HepG2 (cell line): ENCODE measurements at regions not wholly inside any gene's neighbourhood (a gene's known extent, or its start where the extent isn't known, plus 50 kb on each side); places are given as distances from the start of the nearest gene placed in this dataset.

Experiments used
- ATAC-seq: fragments of 200-7000 bp; cut with Tn5 transposase; 3 replicates; pipeline ENCODE4 v1.9.1; 2020; ENCODE audit warnings: mild to moderate bottlenecking, moderate library complexity
- BruUV-seq: library from RNA; stranded (reverse); fragments of 400-500 nt; replicated peaks from 2 replicates; lab custom pipeline; 2021; lab: Mats Ljungman, UMichigan
- CTCF ChIA-PET: fragments of 300-600 bp; formaldehyde crosslinking; extraction: SDS; loops from one replicate; lab custom pipeline; 2021; ENCODE audit warnings: low total read pairs, inconsistent platforms, low intra/inter-chr PET ratio; lab: Yijun Ruan, JAX
- POLR2A ChIA-PET: fragments of 350-600 bp; sonication (Branson Sonifier 250); formaldehyde crosslinking; loops from one replicate; lab custom pipeline; 2020; ENCODE audit warnings: antibody characterized with exemption, inconsistent platforms; lab: Yijun Ruan, JAX
- DNase-seq: peaks from one replicate; pipeline ENCODE4 v3.0.0-alpha.2; 2015; ENCODE audit warnings: low spot score
- FAIRE-seq: peaks from 3 replicates; lab custom pipeline; 2011; peaks lifted over from hg19 to GRCh38; lab: Jason Lieb, UNC
- H2AFZ ChIP-seq: one replicate; pipeline ENCODE4 v1.6.1; 2011; ENCODE audit warnings: low read length, inconsistent platforms
- H3K27ac ChIP-seq: fragments of 300-600 bp; 3 replicates; pipeline ENCODE4 v1.8.0; 2011; ENCODE audit warnings: mixed run types, mild to moderate bottlenecking, mixed read lengths, low read length, inconsistent platforms; ENCODE audit not compliant: insufficient read depth; ENCODE audit errors: extremely low read length
- H3K27me3 ChIP-seq, 2 experiments: fragments of 200-600 bp in 1 of 2; 2 replicates in 1 of 2; 3 replicates in 1 of 2; pipeline versions ENCODE4 v1.6.0 to v1.8.0; 2011; ENCODE audit warnings: low read length in 2 of 2, mild to moderate bottlenecking in 2 of 2, moderate library complexity in 2 of 2, inconsistent platforms in 1 of 2; ENCODE audit not compliant: insufficient read depth in 2 of 2, control insufficient read depth in 1 of 2
- H3K36me3 ChIP-seq, 2 experiments: fragments of 200-600 bp in 1 of 2; replicated peaks in 1 of 2; 2 replicates in 1 of 2; 3 replicates in 1 of 2; pipeline versions ENCODE4 v1.5.1 to v1.8.0; 2011; ENCODE audit warnings: low read length in 2 of 2, inconsistent platforms in 1 of 2; ENCODE audit not compliant: insufficient read depth in 2 of 2, control insufficient read depth in 1 of 2
- H3K4me1 ChIP-seq: 2 replicates; pipeline ENCODE4 v1.5.1; 2012; ENCODE audit warnings: low read length, inconsistent platforms; ENCODE audit not compliant: insufficient read depth
- H3K4me2 ChIP-seq: 2 replicates; pipeline ENCODE4 v1.6.0; 2011; ENCODE audit warnings: low read depth, low read length, inconsistent platforms
- H3K4me3 ChIP-seq, 3 experiments: fragments of 200-600 bp in 1 of 3; sonication (generic), shearing (Covaris generic) in 1 of 3; replicated peaks in 1 of 3; 2 replicates each; pipeline ENCODE4 v1.5.1; 2011 to 2016; ENCODE audit warnings: low read length in 3 of 3, inconsistent platforms in 2 of 3, low read depth in 2 of 3, mild to moderate bottlenecking in 2 of 3, control low read depth in 1 of 3, mixed read lengths in 1 of 3; ENCODE audit not compliant: insufficient read depth in 1 of 3
- H3K79me2 ChIP-seq: one replicate; pipeline ENCODE4 v1.6.1; 2011; ENCODE audit warnings: low read length, inconsistent platforms; ENCODE audit not compliant: insufficient read depth
- H3K9ac ChIP-seq: 2 replicates; pipeline ENCODE4 v1.6.0; 2011; ENCODE audit warnings: mild to moderate bottlenecking, low read depth, low read length, inconsistent platforms; ENCODE audit not compliant: insufficient read depth
- H3K9me3 ChIP-seq: 2 replicates; pipeline ENCODE4 v1.5.1; 2012; ENCODE audit warnings: mild to moderate bottlenecking, low read length
- H4K20me1 ChIP-seq: 2 replicates; pipeline ENCODE4 v1.6.0; 2011; ENCODE audit warnings: inconsistent platforms, mild to moderate bottlenecking, low read length, moderate library complexity; ENCODE audit not compliant: insufficient read depth
- ELF3 ChIP-seq: IDR thresholded peaks from 2 replicates; pipeline ENCODE4 v1.6.1; 2016; ENCODE audit warnings: missing genetic modification reagents, missing compliant biosample characterization
- FOXA1 ChIP-seq, 2 experiments: fragments of 450-650 bp in 1 of 2; sonication (generic) in 1 of 2; formaldehyde crosslinking in 1 of 2; IDR thresholded peaks; 2 replicates each; pipeline versions ENCODE4 v1.4.0 to v1.6.1; 2016 to 2020; ENCODE audit warnings: missing genetic modification reagents in 1 of 2
- HOXA7 ChIP-seq: sonication (generic); formaldehyde crosslinking; IDR thresholded peaks from 2 replicates; pipeline ENCODE4 v1.8.1; 2022; ENCODE audit warnings: mild to moderate bottlenecking, missing genetic modification reagents, moderate library complexity
- KLF12 ChIP-seq: sonication (generic); formaldehyde crosslinking; IDR thresholded peaks from 2 replicates; pipeline ENCODE4 v1.4.0; 2020; ENCODE audit warnings: missing genetic modification reagents, borderline replicate concordance
- MAFK ChIP-seq, 2 experiments: IDR thresholded peaks in 1 of 2; conservative IDR thresholded peaks in 1 of 2; 2 replicates each; pipeline ENCODE4 v1.6.1; 2011; ENCODE audit warnings: improper control_type of control experiment in 2 of 2, low read length in 2 of 2
- MZF1 ChIP-seq: sonication (generic); formaldehyde crosslinking; IDR thresholded peaks from 2 replicates; pipeline ENCODE4 v1.8.1; 2023; ENCODE audit warnings: mild to moderate bottlenecking, missing genetic modification reagents, borderline replicate concordance
- SRSF4 ChIP-seq: fragments of 200-400 bp; formaldehyde crosslinking; IDR thresholded peaks from one replicate; pipeline ENCODE4 v1.6.1; 2018; ENCODE audit warnings: mild to moderate bottlenecking, low read depth, low read length, moderate library complexity; ENCODE audit not compliant: poor library complexity, severe bottlenecking
- TAF15 ChIP-seq: fragments of 200-400 bp; formaldehyde crosslinking; IDR thresholded peaks from one replicate; pipeline ENCODE4 v1.6.1; 2018; ENCODE audit warnings: mild to moderate bottlenecking, low read depth, low read length; ENCODE audit not compliant: poor library complexity, severe bottlenecking
- ZNF230 ChIP-seq: sonication (generic); formaldehyde crosslinking; IDR thresholded peaks from 2 replicates; pipeline ENCODE4 v1.4.0; 2020; ENCODE audit warnings: mild to moderate bottlenecking, missing genetic modification reagents
- ZNF24 ChIP-seq: fragments of 450-650 bp; IDR thresholded peaks from 2 replicates; pipeline ENCODE4 v1.6.1; 2017; ENCODE audit warnings: antibody characterized with exemption, mild to moderate bottlenecking
- ZNF343 ChIP-seq: sonication (generic); formaldehyde crosslinking; IDR thresholded peaks from 2 replicates; pipeline ENCODE4 v1.4.0; 2020; ENCODE audit warnings: mild to moderate bottlenecking, missing genetic modification reagents
- ZNF367 ChIP-seq: sonication (generic); formaldehyde crosslinking; IDR thresholded peaks from 2 replicates; pipeline ENCODE4 v1.4.0; 2020; ENCODE audit warnings: missing genetic modification reagents, borderline replicate concordance
- WGBS: methylation state at CpG from one replicate; pipeline ENCODE4 v1.1.6; 2017; ENCODE audit warnings: low lambda C conversion rate; 5-methylcytosine and 5-hydroxymethylcytosine counted together
- in situ Hi-C: cut with HindIII; loops from 2 replicates; pipeline ENCODE4 v1.10.0; 2017; ENCODE audit warnings: low pct_unique_long_range_greater_than_20kb; ENCODE audit not compliant: extremely low pct_ligation_motif_present
- intact Hi-C: fragments of 100-400 bp; cut with micrococcal nuclease; formaldehyde crosslinking; loops from one replicate; pipeline ENCODE4 v1.10.0; 2022; ENCODE audit not compliant: unreplicated experiment
- TF ChIP-seq, protein P1 (sequence below): sonication (generic); formaldehyde crosslinking; IDR thresholded peaks from 2 replicates; pipeline ENCODE4 v1.8.0; 2023; ENCODE audit warnings: mild to moderate bottlenecking, missing genetic modification reagents
- TF ChIP-seq, protein P2 (sequence below): IDR thresholded peaks from 2 replicates; pipeline ENCODE4 v1.6.1; 2016
- TF ChIP-seq, protein P3 (sequence below): sonication (generic); formaldehyde crosslinking; IDR thresholded peaks from 2 replicates; pipeline ENCODE4 v1.5.0; 2020; ENCODE audit warnings: mild to moderate bottlenecking, missing genetic modification reagents
- TF ChIP-seq, protein P4 (sequence below): sonication (generic); formaldehyde crosslinking; IDR thresholded peaks from 2 replicates; pipeline ENCODE4 v1.8.0; 2022; ENCODE audit warnings: missing genetic modification reagents, mild to moderate bottlenecking, inconsistent platforms, borderline replicate concordance
- TF ChIP-seq, protein P5 (sequence below): sonication (generic); formaldehyde crosslinking; IDR thresholded peaks from 2 replicates; pipeline ENCODE4 v1.8.1; 2023; ENCODE audit warnings: mild to moderate bottlenecking, missing genetic modification reagents, borderline replicate concordance

DNA sequence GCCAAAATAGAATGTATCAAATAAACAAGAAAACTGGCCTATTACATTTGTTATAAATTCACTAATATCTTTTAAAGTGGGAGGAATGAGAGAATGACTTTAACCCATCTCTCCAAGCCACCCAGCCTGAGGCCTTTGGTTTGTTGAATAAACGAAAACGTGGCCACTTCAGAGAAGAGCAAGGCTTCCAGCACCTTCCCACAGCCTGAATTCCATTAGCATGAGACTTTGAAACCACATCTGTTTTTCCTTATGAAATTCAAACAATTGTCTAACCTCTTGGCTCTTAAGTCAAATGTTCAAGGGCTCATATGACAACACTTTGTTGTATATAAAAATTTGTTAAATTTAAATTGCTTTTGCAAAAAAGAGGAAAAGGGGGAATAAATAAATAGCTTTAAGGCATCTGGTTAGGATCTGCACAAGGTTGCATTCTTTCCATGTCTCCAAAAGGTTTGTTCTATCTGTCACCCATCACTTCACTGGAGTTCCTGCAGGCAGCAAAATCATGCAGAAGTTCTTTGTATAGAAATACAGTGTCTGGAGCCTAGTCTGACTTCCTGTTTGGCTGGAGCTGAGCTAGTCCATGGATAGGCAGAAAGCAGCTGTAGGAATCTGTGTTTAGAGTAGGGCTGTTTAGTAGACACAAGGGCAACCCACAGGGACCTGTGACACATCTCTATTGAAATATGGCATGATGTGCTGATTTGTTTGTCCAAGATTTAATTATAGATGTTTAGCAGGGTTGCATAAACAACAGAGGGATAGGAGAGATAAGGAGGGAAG is 502.3 kb downstream of the KCTD12 start:
- H2AFZ ChIP-seq: no peak overlapping the region

More for the DNA sequence above, 502.3 kb downstream of the KCTD12 start:
- Histone ChIP-seq H3K4me1 (no peaks in the 10 kb centered on the region), H3K27me3 (no peaks in the 10 kb centered on the region), H3K79me2 (no peaks in the 10 kb centered on the region), H3K27ac (no peak overlapping the region), H3K4me3 (no peak overlapping the region), H3K4me2 (no peak overlapping the region), H4K20me1 (no peaks in the 10 kb centered on the region), H3K9me3 (no peaks in the 10 kb centered on the region), H3K36me3 (no peaks in the 10 kb centered on the region), H3K9ac (no peak overlapping the region)
- WGBS: 5% methylated on average over 2 of the region's 2 CpGs
- in situ Hi-C loops (no loop called here), intact Hi-C loops (no loop called here)
- ChIA-PET POLR2A (no interaction called here), CTCF (no interaction called here)
- FAIRE-seq: no peak
- DNase-seq: no peak
- ATAC-seq: no peak
- BruUV-seq: no TSS peak
- TF ChIP-seq ZNF230 (CRISPR knock-in tag) (no peak), KLF12 (CRISPR knock-in tag) (no peak), TAF15 (no peak), ZNF24 (no peak), ZNF367 (CRISPR knock-in tag) (no peak), ELF3 (CRISPR knock-in tag) (no peak), MAFK (conservative IDR thresholded peaks at IDR 0.05 in 1 of 2, IDR thresholded peaks at IDR 0.05 in 1 of 2; ENCODE audit: low read length in 2 of 2) (no peak), HOXA7 (CRISPR knock-in tag) (no peak), SRSF4 (no peak), FOXA1 (IDR thresholded peaks at IDR 0.05) (no peak), FOXA1 (CRISPR knock-in tag; IDR thresholded peaks at IDR 0.05) (no peak), MZF1 (CRISPR knock-in tag) (no peak), ZNF343 (CRISPR knock-in tag) (no peak)
- TF ChIP-seq, protein P1, sequence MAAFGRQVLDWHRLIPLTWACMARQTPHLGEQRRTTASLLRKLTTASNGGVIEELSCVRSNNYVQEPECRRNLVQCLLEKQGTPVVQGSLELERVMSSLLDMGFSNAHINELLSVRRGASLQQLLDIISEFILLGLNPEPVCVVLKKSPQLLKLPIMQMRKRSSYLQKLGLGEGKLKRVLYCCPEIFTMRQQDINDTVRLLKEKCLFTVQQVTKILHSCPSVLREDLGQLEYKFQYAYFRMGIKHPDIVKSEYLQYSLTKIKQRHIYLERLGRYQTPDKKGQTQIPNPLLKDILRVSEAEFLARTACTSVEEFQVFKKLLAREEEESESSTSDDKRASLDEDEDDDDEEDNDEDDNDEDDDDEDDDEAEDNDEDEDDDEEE: no peak
- TF ChIP-seq, protein P2, sequence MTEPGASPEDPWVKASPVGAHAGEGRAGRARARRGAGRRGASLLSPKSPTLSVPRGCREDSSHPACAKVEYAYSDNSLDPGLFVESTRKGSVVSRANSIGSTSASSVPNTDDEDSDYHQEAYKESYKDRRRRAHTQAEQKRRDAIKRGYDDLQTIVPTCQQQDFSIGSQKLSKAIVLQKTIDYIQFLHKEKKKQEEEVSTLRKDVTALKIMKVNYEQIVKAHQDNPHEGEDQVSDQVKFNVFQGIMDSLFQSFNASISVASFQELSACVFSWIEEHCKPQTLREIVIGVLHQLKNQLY (CRISPR knock-in tag): no peak
- TF ChIP-seq, protein P3, sequence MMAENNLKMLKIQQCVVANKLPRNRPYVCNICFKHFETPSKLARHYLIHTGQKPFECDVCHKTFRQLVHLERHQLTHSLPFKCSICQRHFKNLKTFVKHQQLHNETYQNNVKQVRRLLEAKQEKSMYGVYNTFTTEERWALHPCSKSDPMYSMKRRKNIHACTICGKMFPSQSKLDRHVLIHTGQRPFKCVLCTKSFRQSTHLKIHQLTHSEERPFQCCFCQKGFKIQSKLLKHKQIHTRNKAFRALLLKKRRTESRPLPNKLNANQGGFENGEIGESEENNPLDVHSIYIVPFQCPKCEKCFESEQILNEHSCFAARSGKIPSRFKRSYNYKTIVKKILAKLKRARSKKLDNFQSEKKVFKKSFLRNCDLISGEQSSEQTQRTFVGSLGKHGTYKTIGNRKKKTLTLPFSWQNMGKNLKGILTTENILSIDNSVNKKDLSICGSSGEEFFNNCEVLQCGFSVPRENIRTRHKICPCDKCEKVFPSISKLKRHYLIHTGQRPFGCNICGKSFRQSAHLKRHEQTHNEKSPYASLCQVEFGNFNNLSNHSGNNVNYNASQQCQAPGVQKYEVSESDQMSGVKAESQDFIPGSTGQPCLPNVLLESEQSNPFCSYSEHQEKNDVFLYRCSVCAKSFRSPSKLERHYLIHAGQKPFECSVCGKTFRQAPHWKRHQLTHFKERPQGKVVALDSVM (CRISPR knock-in tag): no peak
- TF ChIP-seq, protein P4, sequence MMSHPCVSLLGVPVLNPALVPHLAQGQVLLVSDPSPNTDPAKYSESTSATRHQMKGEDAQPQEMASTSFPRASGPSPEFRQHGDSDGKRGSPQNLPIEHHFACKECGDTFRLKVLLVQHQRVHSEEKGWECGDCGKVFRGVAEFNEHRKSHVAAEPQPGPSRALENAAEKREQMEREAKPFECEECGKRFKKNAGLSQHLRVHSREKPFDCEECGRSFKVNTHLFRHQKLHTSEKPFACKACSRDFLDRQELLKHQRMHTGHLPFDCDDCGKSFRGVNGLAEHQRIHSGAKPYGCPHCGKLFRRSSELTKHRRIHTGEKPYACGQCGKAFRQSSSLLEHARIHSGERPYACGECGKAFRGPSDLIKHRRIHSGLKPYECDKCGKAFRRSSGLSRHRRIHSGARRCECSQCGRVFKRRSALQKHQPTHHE (CRISPR knock-in tag): no peak
- TF ChIP-seq, protein P5, sequence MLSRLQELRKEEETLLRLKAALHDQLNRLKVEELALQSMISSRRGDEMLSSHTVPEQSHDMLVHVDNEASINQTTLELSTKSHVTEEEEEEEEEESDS (CRISPR knock-in tag): no peak
- TF ChIP-seq, all 625 proteins: peak for 0
